GM12878 (cell line): ENCODE measurements at regions not wholly inside any gene's neighbourhood (a gene's known extent, or its start where the extent isn't known, plus 50 kb on each side); places are given as distances from the start of the nearest gene placed in this dataset.

Experiments
- ATAC-seq: fragments of 200-7000 bp; cut with Tn5 transposase; 3 replicates; pipeline ENCODE4 v1.9.1; 2020; ENCODE audit warnings: mild to moderate bottlenecking, moderate library complexity
- BruUV-seq: library from RNA; stranded (reverse); fragments of 400-500 nt; replicated peaks from 2 replicates; lab custom pipeline; 2021; lab: Mats Ljungman, UMichigan
- CTCF ChIA-PET: fragments of 300-600 bp; sonication (Branson Sonifier 250); formaldehyde crosslinking; extraction: SDS; loops from one replicate; lab custom pipeline; 2021; ENCODE audit warnings: inconsistent platforms; lab: Yijun Ruan, JAX
- POLR2A ChIA-PET: fragments of 350-600 bp; formaldehyde crosslinking; extraction: SDS; loops from one replicate; lab custom pipeline; 2021; ENCODE audit warnings: inconsistent platforms; lab: Charles Lee
- RAD21 ChIA-PET: fragments of 300-600 bp; sonication (Branson Sonifier 250); formaldehyde crosslinking; loops from one replicate; lab custom pipeline; 2023; ENCODE audit warnings: antibody characterized with exemption; ENCODE audit not compliant: unreplicated experiment; lab: Charles Lee
- SMC1A ChIA-PET: fragments of 300-600 bp; sonication (Branson Sonifier 250); formaldehyde crosslinking; loops from one replicate; lab custom pipeline; 2023; ENCODE audit not compliant: unreplicated experiment, uncharacterized antibody; lab: Charles Lee
- DNase-seq: peaks from one replicate; pipeline ENCODE4 v3.0.0-alpha.2; 2011; ENCODE audit warnings: low read depth, low spot score
- FAIRE-seq: peaks from 3 replicates; lab custom pipeline; 2011; peaks lifted over from hg19 to GRCh38; lab: Jason Lieb, UNC
- H2AFZ ChIP-seq: 2 replicates; pipeline ENCODE4 v1.6.0; 2011; ENCODE audit warnings: low read depth, low read length, control low read depth; ENCODE audit not compliant: control insufficient read depth
- H3K27ac ChIP-seq: 2 replicates; pipeline ENCODE4 v1.5.1; 2011; ENCODE audit warnings: control low read depth; ENCODE audit not compliant: control insufficient read depth, insufficient read depth
- H3K27me3 ChIP-seq, 2 experiments: replicated peaks in 1 of 2; 2 replicates each; pipeline versions ENCODE4 v1.6.0 to v1.6.1; 2011; ENCODE audit warnings: low read length in 1 of 2; ENCODE audit not compliant: control insufficient read depth in 2 of 2, insufficient read depth in 2 of 2
- H3K36me3 ChIP-seq, 2 experiments: 2 replicates each; pipeline ENCODE4 v1.5.1; 2011; ENCODE audit warnings: low read length in 1 of 2; ENCODE audit not compliant: control insufficient read depth in 2 of 2, insufficient read depth in 2 of 2
- H3K4me1 ChIP-seq: 2 replicates; pipeline ENCODE4 v1.6.1; 2011; ENCODE audit warnings: mild to moderate bottlenecking, low read length, moderate library complexity, mixed read lengths; ENCODE audit not compliant: control insufficient read depth, insufficient read depth
- H3K4me2 ChIP-seq: 2 replicates; pipeline ENCODE4 v1.6.0; 2011; ENCODE audit warnings: control low read depth; ENCODE audit not compliant: control insufficient read depth, insufficient read depth
- H3K4me3 ChIP-seq: fragments of 200-600 bp; sonication (generic); 2 replicates; pipeline ENCODE4 v1.5.1; 2016
- H3K79me2 ChIP-seq: 2 replicates; pipeline ENCODE4 v1.6.0; 2011; ENCODE audit warnings: low read length; ENCODE audit not compliant: control insufficient read depth, insufficient read depth
- H3K9ac ChIP-seq: 2 replicates; pipeline ENCODE4 v1.8.0; 2011; ENCODE audit warnings: low read length, control low read depth, mixed read lengths; ENCODE audit not compliant: control insufficient read depth, insufficient read depth
- H3K9me3 ChIP-seq: replicated peaks from 3 replicates; pipeline ENCODE4 v1.5.1; 2011; ENCODE audit warnings: mild to moderate bottlenecking, low read length; ENCODE audit not compliant: control insufficient read depth, insufficient read depth
- H4K20me1 ChIP-seq: 2 replicates; pipeline ENCODE4 v1.6.0; 2011; ENCODE audit not compliant: control insufficient read depth, insufficient read depth
- LARP7 ChIP-seq: fragments of 450-650 bp; IDR thresholded peaks from 2 replicates; pipeline ENCODE4 v1.6.1; 2017; ENCODE audit warnings: mild to moderate bottlenecking
- SREBF2 ChIP-seq: IDR thresholded peaks from 2 replicates; pipeline ENCODE4 v1.6.1; 2012; ENCODE audit warnings: mild to moderate bottlenecking, low read length
- ZNF24 ChIP-seq: fragments of 450-650 bp; IDR thresholded peaks from 2 replicates; pipeline ENCODE4 v1.6.1; 2017; ENCODE audit warnings: antibody characterized with exemption, mild to moderate bottlenecking
- WGBS: methylation state at CpG from one replicate; pipeline ENCODE4 v1.1.6; 2016; ENCODE audit warnings: low lambda C conversion rate; ENCODE audit not compliant: insufficient replicate concordance, insufficient coverage; ENCODE audit errors: missing lambda C conversion rate; 5-methylcytosine and 5-hydroxymethylcytosine counted together
- in situ Hi-C: fragments of 300-500 bp; cut with MboI; formaldehyde crosslinking; loops from 9 replicates; pipeline ENCODE4 v1.14.3; 2018; ENCODE audit warnings: mixed read lengths
- intact Hi-C: fragments of 100-400 bp; cut with micrococcal nuclease; formaldehyde crosslinking; loops from one replicate; pipeline ENCODE4 v1.14.2; 2022; ENCODE audit not compliant: unreplicated experiment

DNA sequence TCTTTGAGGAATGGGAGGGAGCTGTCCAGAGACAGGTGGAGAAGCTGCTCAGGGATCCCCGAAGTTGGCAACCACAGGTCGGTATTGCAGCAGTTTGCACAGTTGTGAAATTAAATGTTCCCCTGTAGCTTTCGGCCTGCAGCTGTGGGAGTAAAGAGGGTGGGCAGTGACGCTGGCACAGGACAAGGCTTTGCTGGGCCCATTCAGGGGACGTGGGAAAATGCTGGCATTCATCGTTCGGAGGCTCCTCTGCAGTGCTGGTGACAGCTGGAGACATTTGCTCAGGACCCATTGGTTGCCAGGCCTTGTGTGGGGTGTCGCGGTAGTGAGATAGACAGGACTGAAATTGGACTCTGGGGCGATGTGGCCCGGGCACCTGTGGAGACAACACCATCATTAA, 173.7 kb downstream of the MYCN start:
- no peak overlapping the region for H2AFZ ChIP-seq
- no peak overlapping the region for H3K27ac ChIP-seq
- RAD21 ChIA-PET: no interaction called here
- H4K20me1 ChIP-seq: no peaks in the 10 kb centered on the region
- no peaks in the 10 kb centered on the region for H3K79me2 ChIP-seq
- SMC1A ChIA-PET: no interaction called here
- whole genome bisulfite sequencing: 53% methylated on average over 11 of the region's 11 CpGs
- no peak overlapping the region for H3K9ac ChIP-seq
- no peak overlapping the region for H3K4me3 ChIP-seq
- no peaks in the 10 kb centered on the region for H3K9me3 ChIP-seq
- H3K36me3 ChIP-seq: no peaks in the 10 kb centered on the region
- H3K4me1 ChIP-seq: no peaks in the 10 kb centered on the region
- no peak for TF ChIP-seq SREBF2
- DNase-seq (no peak), FAIRE-seq (no peak), ATAC-seq (no peak)
- BruUV-seq: no TSS peak
- CTCF ChIA-PET: no interaction called here
- no peaks in the 10 kb centered on the region for H3K27me3 ChIP-seq
- in situ Hi-C loops: no loop called here
- POLR2A ChIA-PET: no interaction called here
- no peak overlapping the region for H3K4me2 ChIP-seq
- intact Hi-C loops: no loop called here

DNA sequence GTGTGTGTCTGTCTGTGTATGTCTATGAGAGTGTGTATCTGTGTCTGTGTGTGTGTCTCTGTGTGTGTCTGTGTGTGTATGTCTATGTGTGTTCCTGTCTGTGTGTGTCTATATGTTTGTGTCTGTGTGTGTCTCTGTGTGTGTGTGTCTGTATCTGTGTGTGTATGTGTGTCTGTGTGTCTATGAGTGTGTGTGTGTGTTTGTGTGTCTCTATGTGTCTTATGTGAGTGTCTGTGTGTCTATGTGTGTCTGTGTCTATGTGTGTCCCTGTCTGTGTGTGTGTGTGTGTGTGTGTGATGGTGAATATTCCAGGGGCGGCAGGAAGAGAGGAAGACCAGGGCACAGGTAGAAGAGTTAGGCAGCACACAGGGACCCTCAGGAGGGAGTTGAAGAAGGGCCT, 173.2 kb downstream of the MYCN start:
- H3K79me2 ChIP-seq: no peaks in the 10 kb centered on the region
- no peaks in the 10 kb centered on the region for H3K27me3 ChIP-seq
- no peak overlapping the region for H2AFZ ChIP-seq
- H3K36me3 ChIP-seq: no peaks in the 10 kb centered on the region
- 0% methylated on average over 1 of the region's 1 CpG for WGBS
- no peak overlapping the region for H3K9ac ChIP-seq
- no peak overlapping the region for H3K4me3 ChIP-seq
- intact Hi-C loops (no loop called here), in situ Hi-C loops (no loop called here)
- H3K4me2 ChIP-seq: no peak overlapping the region
- TF ChIP-seq LARP7 (no peak), ZNF24 (no peak)
- no peak for DNase-seq
- H4K20me1 ChIP-seq: no peaks in the 10 kb centered on the region
- no TSS peak for BruUV-seq
- H3K27ac ChIP-seq: no peak overlapping the region
- FAIRE-seq: no peak
- H3K4me1 ChIP-seq: no peaks in the 10 kb centered on the region
- SMC1A ChIA-PET: no interaction called here
- POLR2A ChIA-PET: no interaction called here
- no peak for ATAC-seq
- CTCF ChIA-PET: no interaction called here
- RAD21 ChIA-PET: no interaction called here
- H3K9me3 ChIP-seq: no peaks in the 10 kb centered on the region
